ENCODE measurements at regions not wholly inside any gene's neighbourhood (a gene's known extent, or its start where the extent isn't known, plus 50 kb on each side); places are given as distances from the start of the nearest gene placed in this dataset.
"Not testable (repeated sequence)": the region's sequence is repeated elsewhere in the genome, so short reads cannot be mapped to it uniquely, and the experiment has no call there.

GRCh38 chr4:124432500-124432899 lies 280.0 kb downstream of the ANKRD50 start:
- no peak for DNase-seq (ENCODE audit: extremely low read depth in 1 of 2, low read depth in 1 of 2)

GRCh38 chr4:124433044-124433443 lies 279.5 kb downstream of the ANKRD50 start:
- DNase-seq (ENCODE audit: extremely low read depth in 1 of 2, low read depth in 1 of 2), result no peak

DNA sequence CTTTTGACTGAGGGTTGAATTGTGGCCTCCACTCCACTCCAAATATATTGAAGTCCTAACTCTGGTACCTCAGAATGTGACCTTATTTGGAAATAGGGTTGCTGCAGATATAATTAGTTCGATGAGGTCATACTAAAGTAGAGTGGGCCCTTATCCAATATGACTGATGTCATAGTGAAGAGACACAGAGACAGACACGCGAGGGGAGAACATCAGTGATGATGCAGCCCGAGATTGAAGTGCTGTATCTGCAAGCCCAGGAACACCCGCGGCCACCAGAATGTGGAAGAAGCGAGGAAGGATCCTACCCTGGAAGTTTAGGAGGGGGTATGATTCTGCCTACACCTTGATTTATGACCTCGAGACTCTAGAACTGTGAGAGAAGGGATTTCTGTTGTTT lies 279.0 kb downstream of the ANKRD50 start:
- DNase-seq (ENCODE audit: extremely low read depth in 1 of 2, low read depth in 1 of 2), result no peak

DNA sequence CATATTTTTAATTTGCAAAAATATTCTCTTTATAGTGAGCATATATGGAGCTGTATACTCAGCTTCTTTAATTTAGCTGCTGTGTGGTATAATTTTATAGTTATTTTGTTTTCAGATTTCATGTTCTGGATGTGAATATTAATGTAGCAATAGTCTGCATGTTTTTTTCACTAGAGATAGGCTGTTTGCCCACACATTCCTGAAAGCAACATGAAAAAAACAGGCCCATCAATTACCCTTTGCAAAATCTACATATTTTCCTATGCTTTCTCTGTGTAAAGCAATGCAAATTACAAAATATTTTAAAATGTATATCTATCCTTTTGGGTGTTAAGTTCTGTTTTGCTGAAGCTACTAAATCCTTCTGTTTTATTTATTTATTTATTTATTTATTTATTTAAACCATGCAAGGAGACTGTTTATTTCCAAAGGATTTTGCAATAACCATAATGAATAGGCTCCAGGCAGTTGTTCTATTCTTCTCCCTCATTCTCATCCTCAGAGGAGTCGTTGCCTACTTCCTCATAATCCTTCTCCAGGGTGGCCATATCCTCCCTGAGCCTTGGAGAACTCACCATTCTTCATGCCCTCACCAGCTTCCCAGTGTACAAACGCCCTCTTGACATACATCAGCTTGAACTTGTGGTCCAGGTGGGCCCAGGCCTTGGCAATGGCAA lies 277.1 kb downstream of the ANKRD50 start:
- no peak for DNase-seq (ENCODE audit: extremely low read depth in 1 of 2, low read depth in 1 of 2)

DNA sequence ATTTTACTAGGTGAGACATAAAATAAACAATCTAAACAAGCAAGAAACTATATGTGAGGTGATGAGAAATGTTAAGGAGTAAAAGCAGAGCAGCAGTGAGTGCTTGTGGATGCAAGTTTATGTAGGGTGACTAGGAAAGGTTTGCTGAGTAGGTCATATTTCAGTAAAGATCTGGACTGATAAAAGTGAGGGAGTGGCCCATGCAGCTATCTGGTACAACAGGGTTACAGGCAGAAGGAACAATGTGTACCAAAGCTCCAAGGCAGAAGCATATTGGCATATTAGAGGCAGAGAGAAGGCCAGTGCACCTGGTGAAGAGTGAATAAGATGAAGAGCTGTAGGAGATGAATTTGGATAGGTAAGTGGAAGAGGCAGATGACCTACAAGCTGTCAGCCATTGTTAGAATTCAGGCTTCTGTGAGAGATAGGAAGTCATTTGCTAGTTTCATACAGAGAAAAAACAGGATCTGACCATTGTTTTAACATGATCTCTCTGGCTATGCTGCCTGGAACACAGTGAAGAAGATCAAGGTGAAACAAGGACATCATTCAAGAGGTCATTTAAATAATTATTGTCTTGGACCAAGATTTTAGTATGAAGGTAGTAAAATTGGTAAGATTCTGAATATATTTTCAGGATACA lies 274.6 kb downstream of the ANKRD50 start:
- DNase-seq (ENCODE audit: extremely low read depth in 1 of 2, low read depth in 1 of 2), result no peak

GRCh38 chr4:124445071-124445470 lies 267.5 kb downstream of the ANKRD50 start:
- no peak for DNase-seq (ENCODE audit: extremely low read depth in 1 of 2, low read depth in 1 of 2)

DNA sequence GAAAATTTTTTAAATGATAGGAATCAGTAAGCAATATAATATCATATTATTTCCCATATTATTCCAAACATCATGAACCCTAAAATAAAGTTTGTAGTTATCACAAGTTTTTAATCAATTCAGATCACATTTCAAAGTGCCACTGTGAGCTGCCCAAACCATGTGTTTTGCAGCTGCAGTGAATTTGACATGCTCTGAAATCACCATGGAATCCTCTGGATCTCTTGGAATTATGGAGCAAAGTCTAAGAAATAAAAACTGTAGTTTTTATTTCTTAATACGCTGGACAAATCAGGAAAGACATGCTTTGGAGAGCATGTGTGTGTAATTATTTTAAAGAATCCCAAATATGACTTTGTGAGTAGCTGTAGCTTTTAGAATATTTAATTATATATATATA lies 262.7 kb downstream of the ANKRD50 start:
- no peak for DNase-seq (ENCODE audit: extremely low read depth in 1 of 2, low read depth in 1 of 2)

- no peak for DNase-seq (ENCODE audit: extremely low read depth in 1 of 2, low read depth in 1 of 2)
These were observed 261.7 kb downstream of the ANKRD50 start for GRCh38 chr4:124450851-124451250.

DNA sequence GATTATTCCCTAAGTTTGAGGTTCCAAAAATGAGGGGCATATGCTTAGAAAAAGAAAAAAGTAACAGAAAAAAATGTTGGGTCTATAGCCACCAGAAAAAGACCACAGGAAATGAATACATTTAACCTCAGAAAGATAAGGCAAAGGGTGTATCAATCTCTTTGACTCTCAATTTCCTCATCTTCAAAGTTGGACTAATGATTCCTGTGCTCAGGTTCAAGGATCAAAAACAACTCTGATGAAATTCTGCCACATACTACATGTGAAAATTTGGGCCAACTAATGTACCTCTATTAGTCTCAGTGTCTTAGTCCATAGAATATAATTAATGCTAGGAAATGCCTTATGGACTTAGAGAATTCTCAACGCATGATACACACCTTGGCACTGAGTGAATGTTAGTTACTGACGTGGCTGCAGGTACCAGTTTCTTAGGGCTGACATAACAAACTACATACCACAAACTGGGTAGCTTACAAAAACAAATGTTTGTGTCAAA lies 257.7 kb downstream of the ANKRD50 start:
- DNase-seq (ENCODE audit: extremely low read depth in 1 of 2, low read depth in 1 of 2), result no peak

- DNase-seq (ENCODE audit: extremely low read depth in 1 of 2, low read depth in 1 of 2), result no peak
These were observed 256.9 kb downstream of the ANKRD50 start for GRCh38 chr4:124455671-124456070.

DNA sequence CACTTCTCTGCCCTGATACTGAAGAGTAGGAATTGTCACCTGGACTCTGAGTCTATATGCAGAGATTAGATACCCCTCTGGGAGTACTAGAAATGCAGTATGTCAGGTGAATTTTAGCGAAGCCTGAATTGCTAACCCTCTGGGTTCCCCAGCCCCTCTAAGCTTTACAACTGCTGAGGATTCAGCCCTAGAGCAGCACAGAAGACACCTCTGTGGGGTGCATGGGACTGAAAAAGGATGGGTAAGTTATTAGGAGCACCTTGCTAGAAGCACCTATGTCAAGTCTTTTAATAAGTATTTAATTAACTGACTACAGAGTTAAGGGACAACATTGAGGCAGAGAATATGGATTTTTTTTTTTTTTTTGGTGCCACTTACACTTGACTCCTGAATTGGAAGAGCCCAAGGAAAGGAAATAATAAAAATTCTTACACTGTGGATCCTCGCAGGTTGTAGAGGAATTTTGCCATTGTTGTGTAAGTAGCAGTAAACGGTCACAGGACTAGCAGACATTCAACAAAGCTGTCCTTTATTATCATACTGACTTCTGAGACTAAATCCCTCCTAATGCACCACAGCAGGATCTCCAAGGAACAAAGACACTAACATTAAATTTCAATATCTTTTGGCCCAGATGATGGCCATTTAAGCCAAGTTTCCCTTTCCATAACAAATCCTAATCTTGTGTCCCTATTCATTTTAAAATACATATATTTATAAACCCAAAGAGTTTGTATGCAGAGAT lies 253.2 kb downstream of the ANKRD50 start:
- no peak for DNase-seq (ENCODE audit: extremely low read depth in 1 of 2, low read depth in 1 of 2)

DNA sequence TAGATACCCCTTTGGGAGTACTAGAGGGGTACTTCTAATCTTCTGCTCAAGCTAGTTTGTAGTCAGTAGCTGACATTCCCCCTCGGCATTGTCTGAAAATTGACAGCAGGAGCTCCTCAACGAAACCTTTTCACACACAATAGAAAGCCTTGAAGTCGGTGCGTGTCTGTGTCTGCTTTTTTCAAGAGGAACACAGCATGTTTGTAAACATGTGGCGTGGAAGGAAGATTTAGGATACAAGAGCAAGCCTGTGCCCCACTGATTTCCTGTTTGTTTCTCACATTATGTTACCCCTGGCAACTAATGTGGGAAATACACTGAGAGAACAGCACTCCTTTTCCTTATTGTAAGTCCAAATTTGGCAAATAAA lies 252.6 kb downstream of the ANKRD50 start:
- DNase-seq (ENCODE audit: extremely low read depth in 1 of 2, low read depth in 1 of 2), result no peak

DNA sequence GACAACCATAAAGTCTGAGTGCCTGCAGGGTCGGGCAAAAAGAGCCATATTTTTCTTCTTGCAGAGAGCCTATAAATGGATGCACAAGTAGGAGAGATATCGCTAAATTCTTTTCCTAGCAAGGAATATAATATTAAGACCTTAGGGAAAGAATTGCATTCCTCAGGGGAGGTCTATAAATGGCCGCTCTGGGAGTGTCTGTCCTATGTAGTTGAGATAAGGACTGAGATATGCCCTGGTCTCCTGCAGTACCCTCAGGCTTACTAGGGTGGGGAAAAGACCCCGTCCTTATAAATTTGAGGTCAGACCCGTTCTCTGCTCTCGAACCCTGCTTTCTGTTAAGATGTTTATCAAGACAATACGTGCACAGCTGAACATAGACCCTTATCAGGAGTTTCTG lies 250.9 kb downstream of the ANKRD50 start:
- not testable (repeated sequence) for DNase-seq (ENCODE audit: extremely low read depth in 1 of 2, low read depth in 1 of 2)

DNA sequence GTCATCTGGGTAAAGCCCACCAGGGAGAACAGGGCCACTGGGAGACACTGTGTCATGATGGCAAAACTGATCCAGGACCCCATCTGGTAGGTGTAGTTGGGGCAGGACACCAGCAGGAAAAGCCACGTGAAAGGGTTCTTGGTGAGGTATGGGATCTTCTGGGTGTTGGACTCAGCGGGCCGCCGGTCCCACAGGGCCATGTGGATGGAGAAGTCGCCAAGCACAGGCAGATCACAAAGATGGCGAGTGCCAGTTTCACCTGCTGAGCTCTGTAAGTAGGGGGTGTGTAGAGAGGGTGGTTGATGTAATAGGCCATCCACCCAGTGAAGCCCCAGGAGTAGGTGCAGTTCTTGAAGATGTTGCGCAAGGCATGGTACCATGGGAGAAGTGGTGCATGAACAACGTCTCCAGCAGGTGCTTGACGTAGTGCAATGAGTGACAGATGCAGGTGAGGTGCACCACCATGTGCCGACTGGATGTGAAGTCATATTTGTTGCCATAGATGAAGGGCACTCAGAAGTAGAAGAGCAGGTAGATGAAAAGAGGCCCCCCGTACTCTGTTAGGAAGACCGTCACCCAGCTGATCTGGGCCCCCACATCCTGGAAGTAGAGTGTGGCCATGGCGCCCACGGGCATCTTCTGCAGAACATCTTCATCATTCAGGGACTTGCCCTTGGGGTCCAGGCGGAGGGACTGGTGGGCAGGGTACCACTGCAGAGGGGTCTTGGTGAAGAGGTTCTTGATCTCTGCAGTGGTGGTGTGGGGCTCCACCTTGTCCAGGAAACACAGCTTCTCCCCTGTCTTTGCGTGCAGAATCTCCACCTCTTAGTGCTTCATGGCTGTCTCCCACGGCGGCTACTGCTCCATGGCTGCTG lies 249.3 kb downstream of the ANKRD50 start:
- no peak for DNase-seq (ENCODE audit: extremely low read depth in 1 of 2, low read depth in 1 of 2)

- DNase-seq (ENCODE audit: extremely low read depth in 1 of 2, low read depth in 1 of 2), result no peak
These were observed 247.7 kb downstream of the ANKRD50 start for GRCh38 chr4:124464836-124465235.

DNA sequence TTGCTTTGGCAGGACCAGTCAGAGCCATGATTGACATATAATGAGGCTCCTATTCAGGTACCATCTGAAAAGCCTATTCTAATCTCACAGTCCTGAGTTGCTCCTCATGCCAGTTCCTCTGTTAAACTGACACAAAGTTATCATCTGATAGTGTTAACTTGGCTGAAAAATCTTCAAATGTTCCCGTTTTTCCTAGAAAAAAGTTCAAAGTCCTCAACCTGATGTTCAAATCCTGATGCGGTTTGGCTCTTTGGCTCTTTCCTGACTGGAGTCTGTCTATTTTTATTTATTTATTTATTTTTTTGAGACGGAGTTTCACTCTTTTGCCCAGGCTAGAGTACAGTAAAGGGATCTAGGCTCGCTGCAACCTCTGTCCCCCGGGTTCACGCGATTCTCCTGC lies 244.2 kb downstream of the ANKRD50 start:
- DNase-seq (ENCODE audit: extremely low read depth in 1 of 2, low read depth in 1 of 2), result no peak

- no peak for DNase-seq (ENCODE audit: extremely low read depth in 1 of 2, low read depth in 1 of 2)
These were observed 242.6 kb downstream of the ANKRD50 start for GRCh38 chr4:124469981-124470380.

- no peak for DNase-seq (ENCODE audit: extremely low read depth in 1 of 2, low read depth in 1 of 2)
These were observed 234.1 kb downstream of the ANKRD50 start for GRCh38 chr4:124478470-124478869.

GRCh38 chr4:124480061-124480460 lies 232.5 kb downstream of the ANKRD50 start:
- DNase-seq (ENCODE audit: extremely low read depth in 1 of 2, low read depth in 1 of 2), result no peak

GRCh38 chr4:124481123-124481522 lies 231.4 kb downstream of the ANKRD50 start:
- no peak for DNase-seq (ENCODE audit: extremely low read depth in 1 of 2, low read depth in 1 of 2)
